Activated naive CD4-positive, alpha-beta T cell treated with anti-CD3 and anti-CD28 coated beads, Interleukin-2, amount 10 ng/mL, durations not matched to agents 7 days and 5 days (primary cell): ENCODE measurements at regions not wholly inside any gene's neighbourhood (a gene's known extent, or its start where the extent isn't known, plus 50 kb on each side); places are given as distances from the start of the nearest gene placed in this dataset.

Experiments used
- CTCF ChIA-PET: fragments of 350-600 bp; sonication (Branson Sonifier 250); formaldehyde crosslinking; loops from one replicate; lab custom pipeline; 2021; ENCODE audit warnings: antibody characterized with exemption; lab: Charles Lee
- DNase-seq: peaks from one replicate; pipeline ENCODE4 v3.0.0-alpha.2; 2020
- H3K27ac Mint-ChIP-seq: one replicate; pipeline ENCODE4 v1.8.0; 2021; ENCODE audit warnings: mild to moderate bottlenecking, moderate library complexity, mixed read lengths
- H3K27me3 Mint-ChIP-seq: one replicate; pipeline ENCODE4 v1.8.0; 2021; ENCODE audit warnings: mild to moderate bottlenecking, mixed read lengths
- H3K36me3 Mint-ChIP-seq: one replicate; pipeline ENCODE4 v1.8.0; 2021; ENCODE audit warnings: mixed read lengths
- H3K4me1 Mint-ChIP-seq: one replicate; pipeline ENCODE4 v1.8.0; 2021; ENCODE audit warnings: mixed read lengths
- H3K4me3 Mint-ChIP-seq: one replicate; pipeline ENCODE4 v1.8.0; 2021; ENCODE audit warnings: mild to moderate bottlenecking, moderate library complexity, mixed read lengths
- H3K9me3 Mint-ChIP-seq: one replicate; pipeline ENCODE4 v1.8.0; 2021; ENCODE audit warnings: mixed read lengths

DNA sequence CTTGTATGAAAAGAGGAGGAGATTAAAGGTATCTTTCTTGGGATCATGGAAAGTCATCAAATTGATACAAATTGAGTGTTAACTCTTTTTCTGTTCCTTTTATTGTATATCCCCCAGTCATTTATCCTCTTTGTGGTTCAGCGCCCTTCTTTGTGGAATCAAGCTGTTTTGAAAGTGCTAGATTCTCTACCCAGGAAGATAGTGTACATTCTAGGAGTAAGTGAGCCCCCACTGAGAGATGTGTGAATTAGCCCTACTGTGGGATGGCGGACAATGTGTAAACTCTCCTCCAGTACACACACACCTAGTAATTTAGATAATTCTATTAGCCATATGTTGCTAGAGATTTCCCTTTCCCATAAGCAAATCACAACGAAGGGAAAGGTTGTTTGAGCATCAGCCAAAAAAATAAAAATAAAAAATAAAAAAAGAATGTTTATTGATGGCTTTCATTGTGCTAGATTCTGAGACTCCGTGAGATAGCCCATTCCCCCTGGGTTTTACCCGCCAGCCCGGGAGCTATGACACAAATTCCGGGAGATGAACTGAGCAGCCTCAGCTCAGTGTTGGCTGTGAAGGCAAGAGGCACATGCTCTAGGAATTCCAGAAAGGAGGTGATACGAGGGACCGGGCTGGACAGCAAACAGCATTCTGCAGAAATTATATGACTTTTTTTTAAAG, 378.4 kb upstream of the RUNX1 start:
- Mint-ChIP-seq H3K36me3 (peaks cover 2% of the 10 kb centered on the region), H3K27me3 (peaks cover 9% of the 10 kb centered on the region), H3K4me1 (peaks cover 23% of the 10 kb centered on the region), H3K9me3 (peaks cover 11% of the 10 kb centered on the region), H3K27ac (no peak overlapping the region), H3K4me3 (no peak overlapping the region)
- CTCF ChIA-PET = interaction anchor here (1.0 to 1.9 kb wide), 2 partner anchors 413 to 682 kb away, joined by 3 to 5 read pairs; no protein-coding TSS in a partner anchor
- no peak for DNase-seq

- Mint-ChIP-seq H3K36me3 (no peaks in the 10 kb centered on the region), H3K9me3 (peaks cover 9% of the 10 kb centered on the region), H3K4me1 (peaks cover 23% of the 10 kb centered on the region), H3K4me3 (no peak overlapping the region), H3K27me3 (peaks cover 9% of the 10 kb centered on the region), H3K27ac (no peak overlapping the region)
- CTCF ChIA-PET = interaction anchor here (1.9 kb wide), 1 partner anchor 681 kb away, joined by 5 read pairs; no protein-coding TSS in a partner anchor
- DNase-seq = no peak
Measured at GRCh38 chr21:35426897-35427296, 377.8 kb upstream of the RUNX1 start.

DNA sequence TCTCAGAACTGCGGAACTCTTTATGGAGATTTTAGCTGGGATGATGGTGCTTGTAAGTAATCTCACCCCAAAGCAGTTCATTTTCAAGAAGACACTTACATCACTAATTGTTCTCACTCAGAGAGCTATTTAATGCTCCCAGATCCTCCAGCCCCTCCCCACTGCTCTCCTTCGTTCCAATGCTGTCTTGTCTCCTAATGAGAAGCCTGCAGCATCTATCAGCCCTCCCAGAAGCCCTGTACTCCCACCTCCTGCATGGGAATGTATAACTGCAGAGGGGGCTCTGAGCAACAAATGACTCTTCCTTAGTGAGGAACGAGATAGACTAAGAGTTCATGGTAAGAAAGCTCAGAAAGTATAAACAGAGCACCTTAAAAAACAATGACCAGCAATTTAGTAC, 377.4 kb upstream of the RUNX1 start:
- DNase-seq = no peak
- Mint-ChIP-seq H3K4me3 (no peak overlapping the region), H3K4me1 (peaks cover 23% of the 10 kb centered on the region), H3K27ac (no peak overlapping the region), H3K27me3 (peaks cover 9% of the 10 kb centered on the region), H3K9me3 (peaks cover 7% of the 10 kb centered on the region), H3K36me3 (no peaks in the 10 kb centered on the region)
- CTCF ChIA-PET = interaction anchor here (1.9 kb wide), 1 partner anchor 681 kb away, joined by 5 read pairs; no protein-coding TSS in a partner anchor

- H3K27me3 Mint-ChIP-seq = peaks cover 5% of the 10 kb centered on the region
- CTCF ChIA-PET = interaction anchor here (1.0 kb wide), 1 partner anchor 655 kb away, joined by 3 read pairs; no protein-coding TSS in a partner anchor
- peaks cover 11% of the 10 kb centered on the region for H3K9me3 Mint-ChIP-seq
- H3K4me1 Mint-ChIP-seq = peaks cover 23% of the 10 kb centered on the region
- no peak for DNase-seq
- H3K4me3 Mint-ChIP-seq = no peak overlapping the region
- H3K27ac Mint-ChIP-seq = no peak overlapping the region
- no peaks in the 10 kb centered on the region for H3K36me3 Mint-ChIP-seq
Measured at GRCh38 chr21:35424122-35424521, 375.0 kb upstream of the RUNX1 start.

DNA sequence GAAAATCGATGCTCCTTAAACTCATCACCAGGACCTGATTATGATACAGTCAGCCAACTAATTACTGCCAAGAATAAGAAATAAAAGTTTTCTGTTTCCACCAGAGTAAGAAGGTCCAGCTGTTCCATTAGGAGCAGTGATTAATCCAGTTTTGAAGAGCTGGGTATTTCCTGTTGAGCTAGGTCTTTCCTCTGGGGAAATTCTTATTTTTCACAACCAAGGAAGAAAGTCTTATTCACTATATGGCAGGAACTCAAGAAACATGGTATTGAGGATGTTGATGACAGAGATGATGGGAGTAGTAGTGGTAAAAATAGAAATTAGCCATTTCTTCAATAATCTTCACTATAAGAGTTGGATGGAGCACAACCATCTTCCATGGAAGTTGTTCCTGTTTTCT, 374.6 kb upstream of the RUNX1 start:
- peaks cover 11% of the 10 kb centered on the region for H3K9me3 Mint-ChIP-seq
- CTCF ChIA-PET = interaction anchor here (1.0 kb wide), 1 partner anchor 655 kb away, joined by 3 read pairs; no protein-coding TSS in a partner anchor
- H3K36me3 Mint-ChIP-seq = no peaks in the 10 kb centered on the region
- peaks cover 19% of the 10 kb centered on the region for H3K4me1 Mint-ChIP-seq
- H3K4me3 Mint-ChIP-seq = no peak overlapping the region
- DNase-seq = no peak
- H3K27me3 Mint-ChIP-seq = peaks cover 5% of the 10 kb centered on the region
- H3K27ac Mint-ChIP-seq = no peak overlapping the region

GRCh38 chr21:35422011-35422410, 372.9 kb upstream of the RUNX1 start:
- Mint-ChIP-seq H3K27me3 (no peaks in the 10 kb centered on the region), H3K4me3 (no peak overlapping the region), H3K4me1 (peaks cover 5% of the 10 kb centered on the region), H3K9me3 (peaks cover 11% of the 10 kb centered on the region), H3K27ac (no peak overlapping the region), H3K36me3 (no peaks in the 10 kb centered on the region)
- DNase-seq = no peak
- CTCF ChIA-PET = interaction anchor here (1.3 kb wide), 1 partner anchor 10 kb away, joined by 3 read pairs; no protein-coding TSS in a partner anchor

DNA sequence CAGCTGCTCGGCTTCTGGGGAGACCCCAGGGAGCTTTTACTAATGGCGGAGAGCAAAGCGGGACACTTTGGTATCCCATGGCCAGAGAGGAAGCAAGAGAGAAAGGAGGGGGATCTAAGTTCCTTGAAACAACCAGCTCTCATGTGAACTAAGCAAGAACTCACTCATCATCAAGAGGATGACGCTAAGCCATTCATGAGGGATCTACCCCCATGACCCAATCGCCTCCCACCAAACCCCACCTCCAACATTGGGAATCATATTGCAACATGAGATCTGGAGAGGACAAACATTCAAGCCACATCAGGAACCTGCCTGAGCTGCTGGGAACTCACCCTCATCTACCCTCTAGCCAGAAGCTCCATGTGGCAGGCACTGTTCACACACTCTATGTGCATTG, 372.1 kb upstream of the RUNX1 start:
- Mint-ChIP-seq H3K27ac (no peak overlapping the region), H3K27me3 (no peaks in the 10 kb centered on the region), H3K4me3 (no peak overlapping the region), H3K9me3 (peaks cover 11% of the 10 kb centered on the region), H3K4me1 (no peaks in the 10 kb centered on the region), H3K36me3 (no peaks in the 10 kb centered on the region)
- no peak for DNase-seq
- CTCF ChIA-PET = interaction anchor here (1.3 kb wide), 1 partner anchor 9 kb away, joined by 3 read pairs; no protein-coding TSS in a partner anchor

DNA sequence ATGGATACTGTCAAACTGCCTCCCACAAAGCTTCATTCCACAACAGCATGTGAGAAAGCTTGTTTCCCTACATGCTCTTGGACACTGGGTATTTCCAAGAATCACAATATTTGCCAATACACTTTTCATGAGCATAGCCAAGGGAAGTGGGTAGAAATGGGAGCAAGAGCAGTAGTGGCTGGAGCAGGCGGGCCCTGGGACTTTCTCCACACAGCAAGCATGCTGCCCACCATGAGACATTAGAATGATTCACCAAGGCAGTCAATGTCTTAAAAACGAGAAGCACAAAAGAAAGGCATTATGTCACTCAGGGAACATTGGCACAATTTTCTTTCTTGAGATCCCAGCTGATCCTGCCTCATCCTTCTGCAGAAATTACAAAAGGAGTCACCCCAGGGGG, 371.6 kb upstream of the RUNX1 start:
- CTCF ChIA-PET = interaction anchor here (1.3 kb wide), 1 partner anchor 9 kb away, joined by 3 read pairs; no protein-coding TSS in a partner anchor
- peaks cover 11% of the 10 kb centered on the region for H3K9me3 Mint-ChIP-seq
- H3K27ac Mint-ChIP-seq = no peak overlapping the region
- no peaks in the 10 kb centered on the region for H3K27me3 Mint-ChIP-seq
- no peak overlapping the region for H3K4me3 Mint-ChIP-seq
- H3K4me1 Mint-ChIP-seq = no peaks in the 10 kb centered on the region
- DNase-seq = no peak
- no peaks in the 10 kb centered on the region for H3K36me3 Mint-ChIP-seq

- peaks cover 14% of the 10 kb centered on the region for H3K27me3 Mint-ChIP-seq
- no peak overlapping the region for H3K27ac Mint-ChIP-seq
- H3K4me3 Mint-ChIP-seq = no peak overlapping the region
- H3K9me3 Mint-ChIP-seq = peaks cover 11% of the 10 kb centered on the region
- H3K4me1 Mint-ChIP-seq = no peaks in the 10 kb centered on the region
- no peak for DNase-seq
- CTCF ChIA-PET = no interaction called here
- no peaks in the 10 kb centered on the region for H3K36me3 Mint-ChIP-seq
Measured at GRCh38 chr21:35417762-35418161, 368.7 kb upstream of the RUNX1 start.

- H3K27me3 Mint-ChIP-seq = peaks cover 18% of the 10 kb centered on the region
- no peaks in the 10 kb centered on the region for H3K36me3 Mint-ChIP-seq
- no peaks in the 10 kb centered on the region for H3K4me1 Mint-ChIP-seq
- no peak overlapping the region for H3K4me3 Mint-ChIP-seq
- H3K9me3 Mint-ChIP-seq = peaks cover 7% of the 10 kb centered on the region
- DNase-seq = no peak
- CTCF ChIA-PET = no interaction called here
- no peak overlapping the region for H3K27ac Mint-ChIP-seq
Measured at GRCh38 chr21:35416866-35417489, 367.9 kb upstream of the RUNX1 start.

DNA sequence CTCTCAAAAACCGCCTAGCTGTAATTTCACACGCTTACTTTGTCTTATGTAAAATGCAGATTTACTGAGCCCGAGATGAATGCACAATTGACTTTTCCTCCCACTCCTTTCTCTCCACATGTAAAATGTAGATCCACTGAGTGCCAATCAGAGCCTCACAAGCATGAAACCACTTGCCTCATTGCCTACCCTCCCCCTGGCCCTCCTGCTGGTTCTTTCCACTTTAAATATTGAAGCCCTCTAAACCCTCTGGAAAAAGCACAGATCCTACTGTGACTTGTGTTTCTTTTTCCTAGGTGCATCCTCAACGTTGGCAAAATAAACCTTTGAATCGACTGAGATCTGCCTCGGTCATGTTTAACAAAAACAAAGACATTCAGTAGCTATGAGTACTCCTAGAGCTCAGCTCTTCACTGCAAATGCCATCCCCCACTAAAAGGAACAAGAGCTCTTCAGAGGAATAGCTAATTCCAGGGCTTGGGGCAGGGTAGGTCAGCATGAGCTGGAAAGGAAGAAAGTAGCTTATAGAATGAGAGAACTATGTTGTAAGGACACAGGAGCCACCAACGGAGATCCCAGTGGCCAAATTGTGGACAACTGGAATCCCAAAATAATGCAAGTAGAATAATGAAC, 365.5 kb upstream of the RUNX1 start:
- CTCF ChIA-PET = interaction anchor here (1.3 kb wide), 1 partner anchor 669 kb away, joined by 3 read pairs; no protein-coding TSS in a partner anchor

DNA sequence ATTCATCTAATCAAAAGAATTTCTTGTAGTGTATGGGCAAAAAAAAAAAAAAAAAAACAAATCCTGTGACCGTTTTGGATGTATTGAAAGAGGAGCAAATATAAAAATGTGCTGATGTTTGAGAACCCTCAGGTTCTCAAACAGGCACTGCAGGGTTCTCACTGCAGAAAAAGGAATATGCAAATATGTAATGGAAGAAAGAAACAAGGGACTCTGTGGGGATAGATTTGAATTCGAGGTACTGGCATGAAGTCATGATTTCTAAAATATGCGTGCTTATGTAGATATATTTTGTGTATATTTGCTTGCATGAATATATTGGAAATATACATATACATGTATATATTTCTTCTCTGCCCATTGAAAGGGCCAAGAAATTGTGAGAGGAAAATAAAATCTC, 365.0 kb upstream of the RUNX1 start:
- H3K27ac Mint-ChIP-seq = no peak overlapping the region
- CTCF ChIA-PET = interaction anchor here (1.3 kb wide), 1 partner anchor 668 kb away, joined by 3 read pairs; no protein-coding TSS in a partner anchor
- H3K9me3 Mint-ChIP-seq = no peaks in the 10 kb centered on the region
- H3K27me3 Mint-ChIP-seq = peaks cover 18% of the 10 kb centered on the region
- no peak for DNase-seq
- H3K4me1 Mint-ChIP-seq = no peaks in the 10 kb centered on the region
- H3K4me3 Mint-ChIP-seq = no peak overlapping the region
- H3K36me3 Mint-ChIP-seq = no peaks in the 10 kb centered on the region

More for the DNA sequence above, 365.5 kb upstream of the RUNX1 start:
- DNase-seq = no peak
- H3K27ac Mint-ChIP-seq = no peak overlapping the region
- H3K36me3 Mint-ChIP-seq = no peaks in the 10 kb centered on the region
- H3K27me3 Mint-ChIP-seq = peaks cover 18% of the 10 kb centered on the region
- H3K4me3 Mint-ChIP-seq = no peak overlapping the region
- H3K9me3 Mint-ChIP-seq = no peaks in the 10 kb centered on the region
- H3K4me1 Mint-ChIP-seq = no peaks in the 10 kb centered on the region

DNA sequence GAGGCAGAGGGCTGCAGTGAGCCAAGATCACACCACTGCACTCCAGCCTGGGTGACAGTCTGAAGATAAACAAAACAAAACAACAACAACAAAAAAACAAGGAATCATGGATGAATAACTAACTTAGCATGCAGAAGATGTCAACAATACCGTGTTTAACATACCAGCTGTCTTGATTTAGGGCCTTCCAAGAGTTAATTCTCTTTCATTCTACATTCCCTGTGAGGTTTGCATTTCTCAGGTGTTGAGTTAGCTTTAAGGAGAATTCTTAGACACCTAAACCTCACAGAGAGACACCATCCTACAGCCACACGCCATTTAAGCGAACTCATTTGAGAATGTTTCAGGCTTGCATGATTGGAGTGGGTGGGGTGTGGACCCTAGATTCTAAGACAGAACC, 363.1 kb upstream of the RUNX1 start:
- no peaks in the 10 kb centered on the region for H3K9me3 Mint-ChIP-seq
- H3K4me1 Mint-ChIP-seq = peaks cover 2% of the 10 kb centered on the region
- no peak overlapping the region for H3K4me3 Mint-ChIP-seq
- peaks cover 18% of the 10 kb centered on the region for H3K27me3 Mint-ChIP-seq
- CTCF ChIA-PET = interaction anchor here (1.2 to 1.5 kb wide), 2 partner anchors 9 to 27 kb away, joined by 3 read pairs; no protein-coding TSS in a partner anchor
- no peak overlapping the region for H3K27ac Mint-ChIP-seq
- DNase-seq = no peak
- H3K36me3 Mint-ChIP-seq = no peaks in the 10 kb centered on the region

GRCh38 chr21:35411434-35411833, 362.3 kb upstream of the RUNX1 start:
- Mint-ChIP-seq H3K27ac (no peak overlapping the region), H3K4me3 (no peak overlapping the region), H3K9me3 (no peaks in the 10 kb centered on the region), H3K27me3 (peaks cover 18% of the 10 kb centered on the region), H3K4me1 (peaks cover 2% of the 10 kb centered on the region), H3K36me3 (no peaks in the 10 kb centered on the region)
- CTCF ChIA-PET = interaction anchor here (1.2 to 1.5 kb wide), 2 partner anchors 10 to 28 kb away, joined by 3 read pairs; no protein-coding TSS in a partner anchor
- no peak for DNase-seq
